ENCODE measurements at regions not wholly inside any gene's neighbourhood (a gene's known extent, or its start where the extent isn't known, plus 50 kb on each side); places are given as distances from the start of the nearest gene placed in this dataset.
"Not testable (repeated sequence)": the region's sequence is repeated elsewhere in the genome, so short reads cannot be mapped to it uniquely, and the experiment has no call there.

DNA sequence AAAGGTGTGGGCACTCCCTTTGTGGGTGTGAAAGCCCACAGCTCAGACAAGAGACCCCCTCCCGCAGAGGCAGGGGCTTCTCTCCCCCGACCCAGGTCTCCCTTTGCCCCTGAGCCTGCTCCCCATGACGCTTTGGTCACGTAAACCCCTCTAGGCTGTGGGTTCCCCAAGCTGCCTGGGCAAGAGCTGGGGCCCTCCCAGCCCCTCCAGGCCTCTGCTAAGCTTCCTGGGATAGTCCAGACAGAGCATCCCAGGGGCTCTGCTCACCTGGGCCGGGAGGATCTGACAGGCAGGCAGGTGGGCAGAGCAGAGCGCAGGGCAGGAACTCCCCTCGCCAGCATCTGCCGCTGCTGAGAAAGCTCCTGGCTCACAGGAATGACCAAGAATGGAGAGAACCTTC, 177.3 kb downstream of the BANP start:
- DNase-seq (ENCODE audit: low read depth in 4 of 4, low spot score in 1 of 4), result no peak

- not testable (repeated sequence) for DNase-seq (ENCODE audit: low read depth in 4 of 4, low spot score in 1 of 4)
Observed at GRCh38 chr16:88129133-88129532, 177.9 kb downstream of the BANP start.

- no peak for DNase-seq (ENCODE audit: low read depth in 4 of 4, low spot score in 1 of 4)
Observed at GRCh38 chr16:88130016-88130415, 178.8 kb downstream of the BANP start.

GRCh38 chr16:88130681-88131080, 179.4 kb downstream of the BANP start:
- no peak for DNase-seq (ENCODE audit: low read depth in 4 of 4, low spot score in 1 of 4)

GRCh38 chr16:88131256-88131655, 180.0 kb downstream of the BANP start:
- DNase-seq (ENCODE audit: low read depth in 4 of 4, low spot score in 1 of 4), result no peak

GRCh38 chr16:88131966-88132365, 180.7 kb downstream of the BANP start:
- no peak for DNase-seq (ENCODE audit: low read depth in 4 of 4, low spot score in 1 of 4)

DNA sequence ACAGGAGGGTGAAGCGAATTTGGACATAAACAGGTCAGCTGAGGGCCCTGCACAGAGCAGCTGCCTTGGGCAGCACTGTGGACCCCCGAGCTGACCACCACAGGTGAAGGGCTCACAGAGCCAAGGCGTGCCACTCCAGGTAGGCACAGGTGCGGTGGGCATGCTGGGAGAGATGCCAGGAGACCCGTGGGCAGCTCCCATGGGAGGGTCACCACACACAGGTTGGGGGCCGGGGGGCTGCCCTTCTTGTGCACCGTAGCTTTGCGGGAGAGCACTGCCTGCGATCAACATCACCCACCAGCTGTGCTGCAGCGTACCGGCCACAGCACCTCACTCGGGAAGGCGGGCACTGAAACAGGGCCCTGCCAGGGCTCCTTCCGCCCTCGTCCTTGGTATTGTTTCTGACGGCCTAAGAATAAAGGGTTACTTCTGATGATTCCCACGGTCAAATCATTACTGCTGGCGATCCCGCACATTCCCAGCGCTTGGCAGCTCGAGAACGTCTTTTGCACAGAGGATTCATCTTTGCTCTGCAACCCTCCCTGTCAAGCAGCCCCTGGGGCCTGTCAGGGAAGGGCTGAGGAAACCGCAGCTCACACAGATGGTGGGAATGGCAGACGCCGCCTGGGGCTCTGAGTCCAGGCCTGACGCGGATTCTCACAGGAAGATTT, 181.7 kb downstream of the BANP start:
- DNase-seq (ENCODE audit: low read depth in 4 of 4, low spot score in 1 of 4), result no peak

DNA sequence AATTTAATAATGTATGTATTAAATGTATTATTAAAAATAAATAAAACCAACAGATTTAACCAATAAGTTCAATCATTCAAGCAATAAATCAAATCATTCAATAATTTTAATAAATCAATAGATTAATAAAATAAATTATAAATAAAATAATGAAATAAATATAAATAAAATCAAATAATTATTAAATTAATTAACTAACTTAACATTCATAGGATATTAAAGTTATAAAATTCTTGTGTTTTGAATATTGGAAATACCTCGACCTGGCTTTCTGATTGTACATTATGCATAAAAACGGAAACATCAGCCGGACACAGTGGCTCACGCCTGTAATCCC, 182.2 kb downstream of the BANP start:
- no peak for DNase-seq (ENCODE audit: low read depth in 4 of 4, low spot score in 1 of 4)

DNA sequence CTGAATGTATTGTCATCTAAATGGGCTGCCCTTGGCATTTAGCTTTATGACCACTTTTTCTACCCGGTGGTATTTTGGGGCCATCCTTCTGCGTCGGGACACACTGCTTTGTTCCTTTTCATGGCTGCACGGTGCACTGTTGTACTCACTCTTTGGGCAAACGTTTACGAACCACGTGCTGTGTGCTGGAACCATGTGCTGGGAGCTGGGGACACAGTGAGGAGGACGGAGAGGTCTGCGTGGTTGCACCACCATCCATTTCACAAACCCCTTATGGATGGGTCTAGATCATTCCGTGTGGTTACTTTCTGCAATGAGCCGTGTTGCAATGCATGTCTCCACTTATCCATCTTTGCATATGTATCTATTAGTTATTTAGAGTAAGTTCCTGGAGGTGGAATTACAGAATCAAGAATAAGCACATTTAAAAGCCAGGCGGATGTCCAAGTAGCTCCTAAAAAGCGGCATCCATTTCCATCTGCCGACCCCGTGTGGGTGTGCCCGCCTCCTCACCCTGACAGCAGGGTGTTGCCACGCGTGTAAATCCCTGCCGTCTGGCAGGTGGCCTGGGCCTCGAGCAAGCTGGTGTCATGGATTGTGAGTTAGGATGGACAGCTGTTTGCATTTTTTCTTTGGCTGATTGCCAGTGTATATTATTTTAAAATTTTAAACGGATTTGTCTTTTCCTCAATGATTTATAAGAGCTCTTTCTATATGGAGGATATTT, 183.1 kb downstream of the BANP start:
- DNase-seq (ENCODE audit: low read depth in 4 of 4, low spot score in 1 of 4), result not testable (repeated sequence)

GRCh38 chr16:88134899-88135682, 183.9 kb downstream of the BANP start:
- DNase-seq (ENCODE audit: low read depth in 4 of 4, low spot score in 1 of 4), result not testable (repeated sequence)

DNA sequence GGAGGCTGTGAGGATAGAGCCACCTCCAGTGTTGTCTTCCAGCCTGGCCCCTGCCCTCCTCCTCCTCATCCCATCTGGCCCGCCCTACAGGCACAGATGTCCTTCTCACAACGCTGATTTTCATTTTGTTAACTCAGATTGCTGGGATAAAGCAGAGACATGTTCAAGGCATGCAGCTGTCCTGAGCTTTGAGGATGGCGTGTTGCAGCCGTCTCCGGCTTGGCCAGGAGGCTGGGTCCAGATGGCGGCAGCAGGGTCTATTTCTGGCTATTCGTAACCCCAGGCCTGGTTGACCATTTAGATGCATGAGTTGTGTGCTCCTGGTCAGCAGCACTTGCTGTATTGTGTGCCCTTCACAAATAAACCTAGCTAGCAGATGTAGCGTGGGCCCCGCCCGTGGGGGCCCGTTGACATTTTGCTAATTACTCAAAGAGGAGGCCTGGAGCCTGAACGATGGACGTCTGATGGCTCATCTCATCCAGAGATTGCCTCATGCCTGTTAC, 185.0 kb downstream of the BANP start:
- DNase-seq (ENCODE audit: low read depth in 4 of 4, low spot score in 1 of 4), result not testable (repeated sequence)

GRCh38 chr16:88136939-88137338, 185.7 kb downstream of the BANP start:
- DNase-seq (ENCODE audit: low read depth in 4 of 4, low spot score in 1 of 4), result not testable (repeated sequence)

GRCh38 chr16:88139141-88139540, 187.9 kb downstream of the BANP start:
- DNase-seq (ENCODE audit: low read depth in 4 of 4, low spot score in 1 of 4), result not testable (repeated sequence)

DNA sequence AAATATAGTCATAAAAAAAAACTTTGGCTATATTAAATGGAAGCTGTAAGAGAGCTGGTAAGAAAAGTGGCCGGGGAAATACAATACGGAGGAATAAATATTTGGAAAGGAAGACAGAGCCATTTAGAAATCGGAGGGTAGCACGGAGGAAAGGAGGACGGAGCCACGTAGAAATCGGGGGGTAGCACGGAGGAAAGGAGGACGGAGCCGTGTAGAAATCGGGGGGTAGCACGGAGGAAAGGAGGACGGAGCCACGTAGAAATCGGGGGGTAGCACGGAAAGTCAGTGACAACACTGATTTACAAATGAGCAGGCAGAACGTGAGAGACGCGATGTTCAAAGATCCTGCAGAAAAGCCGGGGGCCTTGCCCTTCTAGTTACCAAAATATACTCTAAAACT, 189.0 kb downstream of the BANP start:
- not testable (repeated sequence) for DNase-seq (ENCODE audit: low read depth in 4 of 4, low spot score in 1 of 4)

DNA sequence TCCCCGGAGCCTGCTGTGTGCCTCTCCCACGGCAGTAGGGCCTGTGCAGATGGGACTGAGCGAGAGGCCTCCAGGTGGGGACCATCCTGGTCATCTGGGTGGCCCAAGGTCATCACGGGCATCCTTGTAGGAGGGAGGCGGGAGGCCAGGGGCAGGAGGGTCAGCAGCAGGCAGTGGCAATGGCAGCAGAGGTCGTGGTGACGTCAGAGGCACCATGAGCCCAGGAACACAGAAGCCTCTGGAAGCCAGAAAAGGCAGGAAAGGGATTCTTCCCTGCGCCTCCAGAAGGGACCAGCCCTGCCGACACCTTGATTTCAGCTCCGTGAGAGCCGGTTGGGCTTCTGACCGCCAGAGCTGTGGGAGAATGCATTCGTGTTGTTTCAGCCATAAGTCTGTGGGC, 190.3 kb downstream of the BANP start:
- DNase-seq (ENCODE audit: low read depth in 4 of 4, low spot score in 1 of 4), result no peak

- DNase-seq (ENCODE audit: low read depth in 4 of 4, low spot score in 1 of 4), result not testable (repeated sequence)
Observed at GRCh38 chr16:88142056-88142935, 191.1 kb downstream of the BANP start.

DNA sequence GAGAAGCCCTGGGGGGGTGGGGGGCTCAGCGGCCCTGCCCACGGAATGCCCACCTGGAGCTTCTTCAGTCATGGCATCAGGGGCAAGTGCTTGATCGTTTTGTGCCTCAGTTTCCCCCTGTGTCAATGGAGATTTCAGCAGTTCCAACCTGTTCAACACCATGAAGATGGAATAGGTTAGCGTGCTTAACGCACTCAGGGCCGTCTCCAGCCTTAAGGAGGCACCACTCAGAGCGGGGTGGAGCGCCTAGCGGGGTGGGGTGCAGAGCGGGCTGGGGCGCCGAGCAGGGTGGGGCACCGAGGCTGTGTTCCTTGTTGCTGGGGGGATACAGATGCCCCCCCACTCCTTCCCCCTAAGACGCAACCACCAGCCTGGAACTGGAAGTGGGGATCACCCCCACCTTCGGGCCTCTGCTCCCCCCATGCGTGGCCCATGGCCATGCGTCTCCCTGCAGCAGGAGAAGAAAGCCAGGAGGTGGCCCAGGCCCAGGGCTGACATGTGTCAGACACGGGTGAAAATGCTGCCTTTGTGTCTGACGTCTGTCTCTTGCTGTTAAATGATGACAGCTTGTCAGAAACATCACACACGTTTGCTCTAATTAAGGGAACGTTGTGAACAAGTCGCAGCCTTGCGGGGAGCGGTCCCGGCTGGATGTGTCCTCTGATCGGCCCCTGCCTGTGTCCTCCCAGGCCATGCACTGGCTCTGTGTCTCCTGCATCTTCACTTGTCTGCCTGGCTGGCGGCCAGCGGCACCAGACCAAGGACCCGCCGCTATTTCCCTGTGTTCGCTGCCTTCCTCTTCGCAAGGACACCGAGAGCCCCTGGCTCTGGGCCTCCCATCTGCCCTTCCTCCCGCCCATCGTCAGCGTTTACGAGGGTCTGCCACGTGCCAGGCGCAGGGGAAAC, 192.1 kb downstream of the BANP start:
- DNase-seq (ENCODE audit: low read depth in 4 of 4, low spot score in 1 of 4), result not testable (repeated sequence)

- DNase-seq (ENCODE audit: low read depth in 4 of 4, low spot score in 1 of 4), result no peak
Observed at GRCh38 chr16:88144028-88144511, 192.8 kb downstream of the BANP start.

GRCh38 chr16:88145376-88145775, 194.1 kb downstream of the BANP start:
- not testable (repeated sequence) for DNase-seq (ENCODE audit: low read depth in 4 of 4, low spot score in 1 of 4)
